Gastroesophageal sphincter (tissue), 3 donors: ENCODE measurements at regions not wholly inside any gene's neighbourhood (a gene's known extent, or its start where the extent isn't known, plus 50 kb on each side); places are given as distances from the start of the nearest gene placed in this dataset.

Experiments used
- CTCF ChIP-seq, 4 experiments: fragments of 200-600 bp in 2 of 4; fragments of 450-650 bp in 2 of 4; sonication (generic) in 1 of 4; IDR thresholded peaks; one replicate each; pipeline ENCODE4 v1.5.1; 2017 to 2019; ENCODE audit warnings: antibody characterized with exemption in 4 of 4, mild to moderate bottlenecking in 2 of 4, moderate library complexity in 2 of 4
- EP300 ChIP-seq: sonication (generic); formaldehyde crosslinking; IDR thresholded peaks from one replicate; pipeline ENCODE4 v1.6.1; 2017; ENCODE audit warnings: antibody characterized with exemption, mild to moderate bottlenecking

GRCh38 chr3:101913168-101913567 is 63.9 kb downstream of the NFKBIZ start:
- no peak for TF ChIP-seq CTCF (IDR thresholded peaks at IDR 0.05)
- TF ChIP-seq EP300, result no peak
